Central memory CD8-positive, alpha-beta T cell (primary cell): ENCODE measurements at regions not wholly inside any gene's neighbourhood (a gene's known extent, or its start where the extent isn't known, plus 50 kb on each side); places are given as distances from the start of the nearest gene placed in this dataset.
"Not testable (repeated sequence)": the region's sequence is repeated elsewhere in the genome, so short reads cannot be mapped to it uniquely, and the experiment has no call there.

Source experiments
- ATAC-seq: fragments of 150-1000 bp; cut with Tn5 transposase; replicated peaks from 2 replicates; pipeline ENCODE4 v1.10.0; 2022; ENCODE audit warnings: mild to moderate bottlenecking, moderate FRiP score, moderate number of reproducible peaks; ENCODE audit not compliant: poor library complexity, severe bottlenecking; ENCODE audit errors: extremely low read depth
- DNase-seq, 2 donors: peaks; one replicate each; pipeline ENCODE4 v3.0.0; 2021; ENCODE audit warnings: low spot score in 2 of 2
- H3K27ac Mint-ChIP-seq: one replicate; pipeline ENCODE4 v1.8.0; 2022; ENCODE audit warnings: low read depth, mild to moderate bottlenecking, moderate library complexity, mixed read lengths
- H3K27me3 Mint-ChIP-seq: one replicate; pipeline ENCODE4 v1.8.0; 2022; ENCODE audit warnings: mixed read lengths
- H3K36me3 Mint-ChIP-seq: one replicate; pipeline ENCODE4 v1.8.0; 2022; ENCODE audit warnings: mild to moderate bottlenecking, moderate library complexity, mixed read lengths; ENCODE audit not compliant: insufficient read depth
- H3K4me1 Mint-ChIP-seq: one replicate; pipeline ENCODE4 v1.8.0; 2022; ENCODE audit warnings: mixed read lengths
- H3K4me3 Mint-ChIP-seq: one replicate; pipeline ENCODE4 v1.8.0; 2022; ENCODE audit warnings: mild to moderate bottlenecking, moderate library complexity, mixed read lengths
- H3K9me3 Mint-ChIP-seq: one replicate; pipeline ENCODE4 v1.8.0; 2022; ENCODE audit warnings: mixed read lengths

- Mint-ChIP-seq H3K9me3 (no peaks in the 10 kb centered on the region), H3K36me3 (no peaks in the 10 kb centered on the region), H3K27ac (no peak overlapping the region)
These were observed 135.2 kb upstream of the SLC24A2 start for GRCh38 chr9:19924080-19924479.

GRCh38 chr9:19922476-19923118 lies 133.8 kb upstream of the SLC24A2 start:
- ATAC-seq: no peak
- DNase-seq: no peak
- H3K9me3 Mint-ChIP-seq: no peaks in the 10 kb centered on the region
- no peaks in the 10 kb centered on the region for H3K36me3 Mint-ChIP-seq
- peaks cover 34% of the 10 kb centered on the region for H3K27me3 Mint-ChIP-seq
- H3K4me1 Mint-ChIP-seq: peaks cover 6% of the 10 kb centered on the region
- no peak overlapping the region for H3K27ac Mint-ChIP-seq
- H3K4me3 Mint-ChIP-seq: no peak overlapping the region

More at GRCh38 chr9:19924080-19924479, 135.2 kb upstream of the SLC24A2 start:
- H3K4me3 Mint-ChIP-seq: no peak overlapping the region
- H3K4me1 Mint-ChIP-seq: peaks cover 6% of the 10 kb centered on the region
- ATAC-seq: no peak
- peaks cover 23% of the 10 kb centered on the region for H3K27me3 Mint-ChIP-seq
- DNase-seq: no peak

- ATAC-seq (no peak), DNase-seq (no peak)
- H3K27ac Mint-ChIP-seq: no peak overlapping the region
- H3K4me3 Mint-ChIP-seq: no peak overlapping the region
- H3K9me3 Mint-ChIP-seq: no peaks in the 10 kb centered on the region
- peaks cover 34% of the 10 kb centered on the region for H3K27me3 Mint-ChIP-seq
- H3K36me3 Mint-ChIP-seq: no peaks in the 10 kb centered on the region
- H3K4me1 Mint-ChIP-seq: no peaks in the 10 kb centered on the region
These were observed 131.6 kb upstream of the SLC24A2 start for GRCh38 chr9:19920401-19920800.

GRCh38 chr9:19918630-19919029 lies 129.8 kb upstream of the SLC24A2 start:
- no peaks in the 10 kb centered on the region for H3K36me3 Mint-ChIP-seq
- DNase-seq (no peak), ATAC-seq (no peak)
- peaks cover 32% of the 10 kb centered on the region for H3K27me3 Mint-ChIP-seq
- no peak overlapping the region for H3K4me3 Mint-ChIP-seq
- H3K9me3 Mint-ChIP-seq: no peaks in the 10 kb centered on the region
- H3K27ac Mint-ChIP-seq: no peak overlapping the region
- H3K4me1 Mint-ChIP-seq: no peaks in the 10 kb centered on the region

GRCh38 chr9:19914044-19914443 lies 125.2 kb upstream of the SLC24A2 start:
- DNase-seq (no peak), ATAC-seq (no peak)
- Mint-ChIP-seq H3K36me3 (no peaks in the 10 kb centered on the region), H3K27ac (no peak overlapping the region), H3K9me3 (no peaks in the 10 kb centered on the region), H3K4me3 (no peak overlapping the region), H3K27me3 (peaks cover 11% of the 10 kb centered on the region), H3K4me1 (no peaks in the 10 kb centered on the region)

- no peaks in the 10 kb centered on the region for H3K36me3 Mint-ChIP-seq
- H3K4me3 Mint-ChIP-seq: no peak overlapping the region
- H3K27ac Mint-ChIP-seq: no peak overlapping the region
- H3K9me3 Mint-ChIP-seq: no peaks in the 10 kb centered on the region
- H3K27me3 Mint-ChIP-seq: peaks cover 2% of the 10 kb centered on the region
- no peak for DNase-seq
- no peak for ATAC-seq
- H3K4me1 Mint-ChIP-seq: no peaks in the 10 kb centered on the region
These were observed 124.3 kb upstream of the SLC24A2 start for GRCh38 chr9:19913151-19913550.

GRCh38 chr9:19903076-19903475 lies 114.2 kb upstream of the SLC24A2 start:
- no peak for DNase-seq
- H3K4me1 Mint-ChIP-seq: no peaks in the 10 kb centered on the region
- no peaks in the 10 kb centered on the region for H3K36me3 Mint-ChIP-seq

GRCh38 chr9:19901586-19901985 lies 112.7 kb upstream of the SLC24A2 start:
- H3K27ac Mint-ChIP-seq: no peak overlapping the region
- no peak overlapping the region for H3K4me3 Mint-ChIP-seq
- DNase-seq: no peak
- peaks cover 11% of the 10 kb centered on the region for H3K27me3 Mint-ChIP-seq
- H3K4me1 Mint-ChIP-seq: no peaks in the 10 kb centered on the region
- no peaks in the 10 kb centered on the region for H3K9me3 Mint-ChIP-seq
- no peaks in the 10 kb centered on the region for H3K36me3 Mint-ChIP-seq
- no peak for ATAC-seq

More at GRCh38 chr9:19903076-19903475, 114.2 kb upstream of the SLC24A2 start:
- ATAC-seq: no peak
- no peak overlapping the region for H3K27ac Mint-ChIP-seq
- H3K4me3 Mint-ChIP-seq: no peak overlapping the region
- no peaks in the 10 kb centered on the region for H3K9me3 Mint-ChIP-seq
- peaks cover 19% of the 10 kb centered on the region for H3K27me3 Mint-ChIP-seq

GRCh38 chr9:19896161-19896560 lies 107.3 kb upstream of the SLC24A2 start:
- Mint-ChIP-seq H3K9me3 (no peaks in the 10 kb centered on the region), H3K4me3 (no peak overlapping the region), H3K27ac (no peak overlapping the region), H3K4me1 (no peaks in the 10 kb centered on the region), H3K36me3 (no peaks in the 10 kb centered on the region), H3K27me3 (no peaks in the 10 kb centered on the region)
- DNase-seq: no peak
- no peak for ATAC-seq

- DNase-seq, H3K4me3 Mint-ChIP-seq, H3K9me3 Mint-ChIP-seq, H3K4me1 Mint-ChIP-seq, H3K36me3 Mint-ChIP-seq, H3K27me3 Mint-ChIP-seq, H3K27ac Mint-ChIP-seq, ATAC-seq: not testable (repeated sequence)
These were observed 106.7 kb upstream of the SLC24A2 start for GRCh38 chr9:19895578-19895977.

GRCh38 chr9:19895006-19895405 lies 106.2 kb upstream of the SLC24A2 start:
- Mint-ChIP-seq H3K36me3 (no peaks in the 10 kb centered on the region), H3K4me1 (no peaks in the 10 kb centered on the region), H3K9me3 (no peaks in the 10 kb centered on the region), H3K27me3 (no peaks in the 10 kb centered on the region), H3K27ac (no peak overlapping the region), H3K4me3 (no peak overlapping the region)
- ATAC-seq: no peak
- no peak for DNase-seq

GRCh38 chr9:19885608-19886007 lies 96.8 kb upstream of the SLC24A2 start:
- ATAC-seq: no peak
- Mint-ChIP-seq H3K9me3 (no peaks in the 10 kb centered on the region), H3K27me3 (peaks cover 11% of the 10 kb centered on the region), H3K27ac (no peak overlapping the region), H3K4me3 (no peak overlapping the region), H3K4me1 (no peaks in the 10 kb centered on the region), H3K36me3 (no peaks in the 10 kb centered on the region)
- no peak for DNase-seq

- Mint-ChIP-seq H3K9me3 (no peaks in the 10 kb centered on the region), H3K4me3 (no peak overlapping the region)
- no peak for ATAC-seq
These were observed 90.2 kb upstream of the SLC24A2 start for GRCh38 chr9:19879062-19879461.

More at GRCh38 chr9:19879062-19879461, 90.2 kb upstream of the SLC24A2 start:
- DNase-seq: no peak
- H3K27me3 Mint-ChIP-seq: peaks cover 34% of the 10 kb centered on the region
- no peaks in the 10 kb centered on the region for H3K36me3 Mint-ChIP-seq
- no peak overlapping the region for H3K27ac Mint-ChIP-seq
- no peaks in the 10 kb centered on the region for H3K4me1 Mint-ChIP-seq
